DOHH2 (cell line): ENCODE measurements at regions not wholly inside any gene's neighbourhood (a gene's known extent, or its start where the extent isn't known, plus 50 kb on each side); places are given as distances from the start of the nearest gene placed in this dataset.

Experiments used
- CTCF ChIP-seq: fragments of 200-600 bp; sonication (generic); IDR thresholded peaks from one replicate; pipeline ENCODE4 v1.5.1; 2014; ENCODE audit warnings: antibody characterized with exemption, mild to moderate bottlenecking, low read depth, low read length; ENCODE audit not compliant: poor library complexity, severe bottlenecking
- EZH2phosphoT487 ChIP-seq: fragments of 200-600 bp; sonication (generic); IDR thresholded peaks from 2 replicates; pipeline ENCODE4 v1.6.1; 2017; ENCODE audit warnings: borderline replicate concordance, mild to moderate bottlenecking, antibody characterized with exemption, low read length, moderate library complexity, mixed read lengths

- no peak for TF ChIP-seq EZH2phosphoT487
- no peak for TF ChIP-seq CTCF
Measured at GRCh38 chr12:91890742-91891141, 254.9 kb downstream of the BTG1 start.
